OCI-LY7 (cell line): ENCODE measurements at regions not wholly inside any gene's neighbourhood (a gene's known extent, or its start where the extent isn't known, plus 50 kb on each side); places are given as distances from the start of the nearest gene placed in this dataset.

Source experiments
- CTCF ChIP-seq: fragments of 200-600 bp; sonication (generic); conservative IDR thresholded peaks from 2 replicates; pipeline ENCODE4 v1.5.1; 2014; ENCODE audit warnings: mild to moderate bottlenecking, antibody characterized with exemption, low read length, moderate library complexity, mixed read lengths
- EZH2phosphoT487 ChIP-seq: fragments of 200-600 bp; sonication (generic); IDR thresholded peaks from 2 replicates; pipeline ENCODE4 v1.6.1; 2018; ENCODE audit warnings: low read depth, borderline replicate concordance, mild to moderate bottlenecking, mixed run types, antibody characterized with exemption, low read length, moderate library complexity, mixed read lengths

- TF ChIP-seq CTCF (no peak), EZH2phosphoT487 (no peak)
Measured at GRCh38 chr11:106179048-106179447, 101.6 kb downstream of the AASDHPPT start.
